ENCODE measurements at regions not wholly inside any gene's neighbourhood (a gene's known extent, or its start where the extent isn't known, plus 50 kb on each side); places are given as distances from the start of the nearest gene placed in this dataset.

- TF ChIP-seq, protein P1, sequence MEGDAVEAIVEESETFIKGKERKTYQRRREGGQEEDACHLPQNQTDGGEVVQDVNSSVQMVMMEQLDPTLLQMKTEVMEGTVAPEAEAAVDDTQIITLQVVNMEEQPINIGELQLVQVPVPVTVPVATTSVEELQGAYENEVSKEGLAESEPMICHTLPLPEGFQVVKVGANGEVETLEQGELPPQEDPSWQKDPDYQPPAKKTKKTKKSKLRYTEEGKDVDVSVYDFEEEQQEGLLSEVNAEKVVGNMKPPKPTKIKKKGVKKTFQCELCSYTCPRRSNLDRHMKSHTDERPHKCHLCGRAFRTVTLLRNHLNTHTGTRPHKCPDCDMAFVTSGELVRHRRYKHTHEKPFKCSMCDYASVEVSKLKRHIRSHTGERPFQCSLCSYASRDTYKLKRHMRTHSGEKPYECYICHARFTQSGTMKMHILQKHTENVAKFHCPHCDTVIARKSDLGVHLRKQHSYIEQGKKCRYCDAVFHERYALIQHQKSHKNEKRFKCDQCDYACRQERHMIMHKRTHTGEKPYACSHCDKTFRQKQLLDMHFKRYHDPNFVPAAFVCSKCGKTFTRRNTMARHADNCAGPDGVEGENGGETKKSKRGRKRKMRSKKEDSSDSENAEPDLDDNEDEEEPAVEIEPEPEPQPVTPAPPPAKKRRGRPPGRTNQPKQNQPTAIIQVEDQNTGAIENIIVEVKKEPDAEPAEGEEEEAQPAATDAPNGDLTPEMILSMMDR (IDR thresholded peaks at IDR 0.05), result no peak
- no peak for TF ChIP-seq POLR2A (IDR thresholded peaks at IDR 0.05)
Observed at GRCh38 chr18:76708722-76709353, 113.5 kb upstream of the ZNF236 start.

Data from right lobe of liver (tissue), 4 donors.